Stimulated activated CD4-positive, alpha-beta T cell treated with anti-CD3 and anti-CD28 coated beads, Interleukin-4, amount 100 ng/mL, for 48 hours (primary cell): ENCODE measurements at regions not wholly inside any gene's neighbourhood (a gene's known extent, or its start where the extent isn't known, plus 50 kb on each side); places are given as distances from the start of the nearest gene placed in this dataset.
"Not testable (repeated sequence)": the region's sequence is repeated elsewhere in the genome, so short reads cannot be mapped to it uniquely, and the experiment has no call there.

Experiments
- DNase-seq, 2 donors: peaks; one replicate each; pipeline ENCODE4 v3.0.0-alpha.2; 2020; ENCODE audit warnings: low read depth in 2 of 2

- DNase-seq = no peak
These were observed 1257.4 kb downstream of the EPHA7 start for GRCh38 chr6:92161953-92162352.

GRCh38 chr6:92160226-92160625 lies 1259.1 kb downstream of the EPHA7 start:
- DNase-seq = no peak

GRCh38 chr6:92159046-92159445 lies 1260.3 kb downstream of the EPHA7 start:
- no peak for DNase-seq

GRCh38 chr6:92150553-92150952 lies 1268.8 kb downstream of the EPHA7 start:
- DNase-seq = no peak

GRCh38 chr6:92147246-92147645 lies 1272.1 kb downstream of the EPHA7 start:
- DNase-seq = no peak

- DNase-seq = no peak
These were observed 1279.8 kb downstream of the EPHA7 start for GRCh38 chr6:92139601-92140000.

GRCh38 chr6:92132957-92133356 lies 1286.4 kb downstream of the EPHA7 start:
- no peak for DNase-seq

GRCh38 chr6:92132457-92132856 lies 1286.9 kb downstream of the EPHA7 start:
- DNase-seq = no peak

- DNase-seq = no peak
These were observed 1288.4 kb downstream of the EPHA7 start for GRCh38 chr6:92130944-92131343.

- DNase-seq = no peak
These were observed 1292.4 kb downstream of the EPHA7 start for GRCh38 chr6:92126983-92127382.

GRCh38 chr6:92126088-92126487 lies 1293.3 kb downstream of the EPHA7 start:
- no peak for DNase-seq

GRCh38 chr6:92125681-92126080 lies 1293.7 kb downstream of the EPHA7 start:
- no peak for DNase-seq

GRCh38 chr6:92124200-92124651 lies 1295.1 kb downstream of the EPHA7 start:
- DNase-seq = no peak

GRCh38 chr6:92122746-92123145 lies 1296.6 kb downstream of the EPHA7 start:
- no peak for DNase-seq

GRCh38 chr6:92121228-92121627 lies 1298.1 kb downstream of the EPHA7 start:
- no peak for DNase-seq

- DNase-seq = no peak
These were observed 1301.6 kb downstream of the EPHA7 start for GRCh38 chr6:92117800-92118199.

- DNase-seq = no peak
These were observed 1304.6 kb downstream of the EPHA7 start for GRCh38 chr6:92114797-92115196.

GRCh38 chr6:92114091-92114675 lies 1305.2 kb downstream of the EPHA7 start:
- no peak for DNase-seq

GRCh38 chr6:92111386-92111785 lies 1308.0 kb downstream of the EPHA7 start:
- DNase-seq = no peak

- DNase-seq = no peak
These were observed 1309.0 kb downstream of the EPHA7 start for GRCh38 chr6:92110403-92110802.

GRCh38 chr6:92109956-92110355 lies 1309.4 kb downstream of the EPHA7 start:
- no peak for DNase-seq

GRCh38 chr6:92109256-92109655 lies 1310.1 kb downstream of the EPHA7 start:
- no peak for DNase-seq

GRCh38 chr6:92086750-92087149 lies 1332.6 kb downstream of the EPHA7 start:
- no peak for DNase-seq

- DNase-seq = not testable (repeated sequence)
These were observed 1335.4 kb downstream of the EPHA7 start for GRCh38 chr6:92083914-92084313.
